GM18519 (cell line): ENCODE measurements at regions not wholly inside any gene's neighbourhood (a gene's known extent, or its start where the extent isn't known, plus 50 kb on each side); places are given as distances from the start of the nearest gene placed in this dataset.
A peak's percentile ranks its signal among the peaks of the same experiment; 100 is the strongest.

ENCODE experiments used
- ATAC-seq: cut with Tn5 transposase; IDR thresholded peaks from one replicate; pipeline ENCODE4 v1.9.1; 2021; ENCODE audit warnings: mild to moderate bottlenecking, moderate library complexity; ENCODE audit not compliant: unreplicated experiment, low FRiP score

DNA sequence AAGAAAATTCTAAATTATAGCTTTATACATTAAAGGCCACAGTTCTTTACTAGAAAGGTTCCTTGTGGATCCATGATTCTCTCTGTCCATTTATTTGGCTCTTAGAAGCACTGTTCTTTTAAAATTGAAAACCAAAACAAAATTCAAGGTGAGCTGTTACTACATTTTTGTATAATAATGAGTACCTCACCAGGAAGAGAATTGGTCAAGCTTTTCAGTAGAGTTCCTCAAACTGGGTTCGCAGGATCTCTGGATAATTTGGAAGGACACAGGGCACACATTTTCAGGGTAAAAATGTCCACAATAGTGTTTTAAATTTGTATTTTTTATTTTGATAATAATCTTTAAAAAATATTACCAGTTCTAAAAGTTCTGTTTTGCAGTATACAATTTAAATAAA is 93.0 kb downstream of the PPP1R3A start:
- ATAC-seq = no peak

DNA sequence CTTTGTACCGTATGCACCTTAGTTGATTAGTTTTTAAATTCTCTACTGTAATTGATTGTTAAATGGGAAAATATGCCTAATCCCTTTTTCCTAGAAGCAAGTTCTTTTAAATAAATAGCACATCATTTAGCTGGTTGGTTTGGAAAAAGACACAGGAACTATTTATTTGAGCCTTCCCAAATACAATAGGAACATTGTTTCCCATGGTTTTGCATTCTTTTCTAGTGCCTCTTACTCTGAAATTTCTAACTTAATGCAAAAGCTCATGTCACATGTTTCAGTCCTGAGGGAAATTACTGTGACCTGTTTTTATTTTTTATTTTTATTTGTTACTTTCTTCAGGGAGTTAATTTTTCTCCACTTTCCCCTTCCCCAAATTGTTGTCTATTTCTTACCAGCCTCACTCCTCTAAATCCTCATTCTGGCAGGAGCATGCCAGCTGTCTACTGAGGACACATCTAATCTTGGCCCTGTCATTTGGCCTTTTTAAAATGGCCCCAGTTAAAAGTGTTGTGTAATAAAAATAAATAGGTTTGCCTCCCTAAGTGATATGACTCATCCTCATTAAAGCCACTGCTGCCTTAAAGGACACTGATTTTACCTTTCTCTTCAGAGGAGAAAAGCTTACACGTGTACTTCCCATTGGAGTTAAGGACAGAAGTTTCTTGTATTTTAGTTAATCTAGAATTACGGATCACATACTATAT is 94.5 kb downstream of the PPP1R3A start:
- no peak for ATAC-seq

DNA sequence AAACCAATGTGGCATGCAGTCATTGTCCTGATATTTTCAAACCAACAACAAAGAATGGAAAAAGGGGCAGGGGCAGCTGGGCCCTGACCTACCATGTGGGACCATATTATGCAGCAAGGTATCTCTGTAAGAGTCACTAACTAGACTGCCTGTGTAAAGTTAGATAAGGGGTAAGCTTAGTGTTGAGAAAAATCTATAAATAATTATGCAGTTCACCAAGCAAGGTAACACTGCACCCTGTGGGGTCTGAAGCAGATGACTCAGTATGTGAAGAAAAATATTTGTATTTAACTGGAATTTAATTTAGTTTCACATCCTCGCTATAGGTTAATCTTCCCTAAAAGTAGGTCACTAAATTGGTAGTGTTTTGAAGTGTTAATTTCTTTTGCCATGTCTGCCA is 99.3 kb downstream of the PPP1R3A start:
- no peak for ATAC-seq

DNA sequence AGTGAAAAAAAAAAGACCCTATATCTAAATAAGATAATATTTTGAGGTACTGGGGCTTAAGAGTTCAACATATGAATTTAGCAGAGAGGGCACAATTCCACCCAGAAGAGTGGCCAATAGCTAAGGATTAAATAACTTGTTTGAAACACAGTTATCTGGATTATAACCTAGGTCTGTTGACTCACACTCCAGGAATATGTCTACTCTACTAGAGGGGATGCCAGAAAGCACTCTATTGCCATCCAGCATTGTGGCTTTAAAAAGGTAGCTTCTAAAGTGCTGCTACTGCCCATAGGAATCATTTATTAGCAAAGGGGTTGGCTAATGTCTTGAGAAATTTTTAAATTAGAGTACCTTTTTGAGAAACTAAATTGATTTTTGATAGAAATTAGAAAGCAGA is 102.2 kb downstream of the PPP1R3A start:
- no peak for ATAC-seq

DNA sequence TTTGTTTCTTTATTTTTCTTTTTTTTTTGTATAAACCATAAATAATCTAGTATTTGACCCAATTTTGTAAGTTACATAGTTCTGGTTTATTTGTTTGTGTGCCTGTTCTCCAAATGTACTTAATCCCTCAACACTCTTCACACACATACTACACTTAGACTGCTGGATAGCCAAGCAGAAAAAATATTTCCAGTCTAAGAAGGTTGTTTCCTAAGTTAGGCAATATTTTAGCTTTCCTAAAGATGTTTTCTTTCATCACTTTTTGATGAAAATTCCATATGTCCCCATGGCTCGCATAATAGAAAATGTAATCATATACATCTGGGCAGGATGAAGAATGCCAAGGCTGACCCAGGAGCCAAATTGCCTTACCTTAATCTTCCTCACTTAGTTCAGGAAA is 105.3 kb downstream of the PPP1R3A start:
- no peak for ATAC-seq

- ATAC-seq = no peak
Observed at GRCh38 chr7:113812591-113813255, 106.1 kb downstream of the PPP1R3A start.

GRCh38 chr7:113810080-113810744 is 108.6 kb downstream of the PPP1R3A start:
- ATAC-seq = no peak

- ATAC-seq = no peak
Observed at GRCh38 chr7:113809581-113809980, 109.2 kb downstream of the PPP1R3A start.

DNA sequence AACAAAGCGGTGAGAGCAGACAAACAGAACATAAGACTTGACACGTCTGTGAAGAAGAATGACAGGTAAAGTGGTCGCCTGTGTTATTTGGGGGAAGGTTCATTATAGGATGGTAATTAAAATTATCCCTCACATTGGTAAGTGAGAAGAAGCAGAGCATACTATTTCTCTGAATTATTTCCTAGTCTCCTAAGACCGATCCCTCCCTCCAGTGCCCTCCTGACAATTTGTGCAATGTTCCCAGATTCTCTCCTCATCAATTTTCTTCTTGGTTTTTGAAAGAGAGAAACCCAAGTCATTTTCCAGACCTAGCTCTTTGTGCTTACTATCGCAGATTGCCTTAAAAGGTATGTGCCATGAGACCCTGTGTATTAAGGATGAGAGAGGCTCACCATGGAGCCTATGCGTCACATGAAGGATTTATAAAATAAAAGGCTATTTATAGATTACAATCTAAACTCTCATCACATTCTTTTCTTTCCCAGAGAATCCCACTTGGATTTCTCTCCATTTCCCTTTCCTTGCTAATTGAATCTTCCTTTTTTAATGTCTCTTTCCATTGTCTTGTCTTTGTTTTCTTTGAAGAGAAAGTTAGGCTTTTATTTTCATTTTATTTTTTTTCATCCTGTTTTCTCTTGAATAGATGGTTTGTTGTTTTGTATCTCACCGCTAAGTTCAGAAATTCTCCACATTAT is 112.0 kb downstream of the PPP1R3A start:
- no peak for ATAC-seq

DNA sequence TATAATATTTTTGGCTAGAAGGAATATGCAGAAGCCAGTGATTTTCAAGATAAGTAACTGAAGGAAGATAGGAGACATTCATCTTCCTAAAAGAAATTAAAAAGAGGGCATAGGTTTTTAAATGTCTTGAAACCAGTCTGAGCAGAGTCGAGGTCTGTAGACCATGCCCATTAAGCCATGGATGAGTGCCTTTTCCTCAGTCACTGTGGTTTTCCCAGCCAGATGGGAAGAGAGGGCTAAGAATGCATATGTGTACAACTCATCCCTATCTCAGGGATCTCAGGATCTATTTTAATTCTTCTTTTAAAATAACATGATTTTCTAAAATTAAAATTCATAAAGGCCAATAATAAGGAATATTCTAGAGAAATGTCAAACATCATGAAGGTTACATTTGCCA is 112.8 kb downstream of the PPP1R3A start:
- ATAC-seq = no peak

- no peak for ATAC-seq
Observed at GRCh38 chr7:113804475-113805095, 114.2 kb downstream of the PPP1R3A start.

DNA sequence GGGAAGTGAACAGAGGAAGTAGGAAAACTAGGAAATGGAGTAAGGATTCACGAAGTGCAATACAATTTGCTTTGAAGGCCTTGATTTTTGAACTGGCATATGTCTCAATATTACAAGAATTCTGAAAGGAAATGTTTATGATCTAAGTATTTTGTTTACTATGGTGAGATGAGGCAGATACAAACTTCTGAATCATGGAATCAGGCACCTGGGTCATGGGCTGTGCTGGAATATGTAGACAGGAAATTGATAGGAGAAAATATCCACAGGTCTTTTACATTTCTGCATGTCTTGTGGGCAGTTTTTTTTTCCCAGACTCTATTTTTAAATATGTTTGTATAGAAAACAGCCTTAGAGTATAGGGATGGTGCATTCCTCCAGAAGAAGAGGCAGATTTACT is 117.1 kb downstream of the PPP1R3A start:
- no peak for ATAC-seq

DNA sequence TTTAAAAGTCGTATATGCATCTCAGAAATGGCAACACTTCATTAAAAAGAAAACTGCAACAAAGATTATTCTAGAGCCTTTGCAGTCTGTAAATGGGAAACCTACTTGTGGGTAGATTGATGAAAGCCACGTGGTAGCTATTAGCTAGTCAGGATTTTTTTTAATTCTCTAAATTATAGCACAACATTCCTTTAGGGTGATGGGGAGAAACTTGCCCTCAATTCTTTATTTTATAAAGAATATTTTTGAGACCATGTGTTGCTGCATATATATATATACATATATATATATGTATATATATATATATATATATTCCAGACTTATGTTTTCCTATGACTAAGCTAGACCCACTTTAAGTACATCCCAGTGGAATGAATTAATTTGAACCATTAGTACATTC is 118.0 kb downstream of the PPP1R3A start:
- no peak for ATAC-seq

DNA sequence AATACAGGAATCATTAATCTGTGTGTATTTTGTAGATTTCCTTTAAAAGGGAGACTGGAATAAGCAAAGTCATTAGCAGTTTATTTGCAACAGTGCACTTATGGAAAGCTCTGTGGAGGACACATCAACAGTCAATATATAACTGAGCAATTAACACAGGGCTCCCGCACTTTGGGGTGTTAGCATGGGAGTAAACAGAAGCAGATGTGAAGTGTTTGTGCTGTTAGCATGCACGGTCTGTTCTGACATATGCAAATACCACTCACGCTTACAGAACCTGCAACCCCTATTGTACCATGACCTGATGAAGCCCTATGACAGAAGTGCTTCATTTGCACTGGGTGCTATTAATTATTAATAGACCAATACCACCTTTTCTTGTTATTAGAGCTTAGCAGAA is 118.9 kb downstream of the PPP1R3A start:
- ATAC-seq = peak; percentile 49

GRCh38 chr7:113797420-113798010 is 121.3 kb downstream of the PPP1R3A start:
- ATAC-seq = no peak

DNA sequence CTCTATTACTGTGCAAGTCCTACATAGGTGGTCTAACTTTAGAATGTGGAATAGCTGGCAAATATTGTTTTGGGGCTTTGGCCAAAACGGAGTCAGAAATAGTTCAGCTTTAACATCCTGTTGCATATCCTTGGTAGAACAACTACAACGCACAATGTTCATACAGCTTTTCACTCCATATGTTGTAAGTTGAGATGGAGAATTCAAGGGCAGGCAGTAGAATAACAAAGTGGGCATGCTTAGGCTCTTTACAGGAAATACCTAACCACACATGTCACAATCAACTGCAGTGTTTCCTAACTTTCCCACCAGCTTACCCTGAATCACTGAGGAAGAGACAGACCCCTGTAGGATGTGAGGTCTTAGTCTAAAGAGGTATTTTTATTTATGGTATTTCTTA is 122.3 kb downstream of the PPP1R3A start:
- ATAC-seq = no peak

- no peak for ATAC-seq
Observed at GRCh38 chr7:113794573-113794972, 124.2 kb downstream of the PPP1R3A start.

GRCh38 chr7:113793171-113793570 is 125.6 kb downstream of the PPP1R3A start:
- ATAC-seq = no peak

GRCh38 chr7:113790025-113790424 is 128.8 kb downstream of the PPP1R3A start:
- ATAC-seq = no peak

- no peak for ATAC-seq
Observed at GRCh38 chr7:113787106-113787505, 131.7 kb downstream of the PPP1R3A start.
